ENCODE measurements at regions not wholly inside any gene's neighbourhood (a gene's known extent, or its start where the extent isn't known, plus 50 kb on each side); places are given as distances from the start of the nearest gene placed in this dataset.

- no peak overlapping the region for H3K4me3 Mint-ChIP-seq
- POLR2A ChIA-PET = no interaction called here
- CTCF ChIA-PET = no interaction called here
- peaks cover 4% of the 10 kb centered on the region for H3K27me3 Mint-ChIP-seq
- no peaks in the 10 kb centered on the region for H3K4me1 Mint-ChIP-seq
- no peaks in the 10 kb centered on the region for H3K9me3 Mint-ChIP-seq
- no peak overlapping the region for H3K27ac Mint-ChIP-seq
- H3K36me3 Mint-ChIP-seq (ENCODE audit: low read depth) = no peaks in the 10 kb centered on the region
- no peak for TF ChIP-seq CTCF (IDR thresholded peaks at IDR 0.05)
- DNase-seq = no peak
- ATAC-seq (ENCODE audit: low read depth) = no peak
- intact Hi-C loops (cut with micrococcal nuclease) = no loop called here
These were observed 64.3 kb upstream of the ZNF32 start for GRCh38 chr10:43712821-43713584.

- peaks cover 4% of the 10 kb centered on the region for H3K27me3 Mint-ChIP-seq
- H3K4me1 Mint-ChIP-seq = no peaks in the 10 kb centered on the region
- CTCF ChIA-PET = no interaction called here
- POLR2A ChIA-PET = no interaction called here
- no peak for TF ChIP-seq CTCF (IDR thresholded peaks at IDR 0.05)
- intact Hi-C loops (cut with micrococcal nuclease) = no loop called here
- peaks cover 2% of the 10 kb centered on the region for H3K9me3 Mint-ChIP-seq
- H3K4me3 Mint-ChIP-seq = no peak overlapping the region
- ATAC-seq (ENCODE audit: low read depth) = no peak
- H3K27ac Mint-ChIP-seq = no peak overlapping the region
- no peaks in the 10 kb centered on the region for H3K36me3 Mint-ChIP-seq (ENCODE audit: low read depth)
- DNase-seq = no peak
These were observed 62.2 kb upstream of the ZNF32 start for GRCh38 chr10:43710772-43711471.

- Mint-ChIP-seq H3K27me3 (peaks cover 2% of the 10 kb centered on the region), H3K36me3 (ENCODE audit: low read depth) (no peaks in the 10 kb centered on the region), H3K4me1 (no peaks in the 10 kb centered on the region), H3K4me3 (no peak overlapping the region), H3K9me3 (peaks cover 2% of the 10 kb centered on the region), H3K27ac (no peak overlapping the region)
- intact Hi-C loops (cut with micrococcal nuclease) = no loop called here
- TF ChIP-seq CTCF (IDR thresholded peaks at IDR 0.05) = no peak
- CTCF ChIA-PET = no interaction called here
- no peak for DNase-seq
- no peak for ATAC-seq (ENCODE audit: low read depth)
- POLR2A ChIA-PET = no interaction called here
These were observed 59.6 kb upstream of the ZNF32 start for GRCh38 chr10:43708262-43708661.

GRCh38 chr10:43707770-43708169 is 59.1 kb upstream of the ZNF32 start:
- ChIA-PET POLR2A (no interaction called here), CTCF (no interaction called here)
- DNase-seq = no peak
- TF ChIP-seq CTCF (IDR thresholded peaks at IDR 0.05) = no peak
- H3K4me1 Mint-ChIP-seq = no peaks in the 10 kb centered on the region
- intact Hi-C loops (cut with micrococcal nuclease) = no loop called here
- H3K27me3 Mint-ChIP-seq = peaks cover under 1% of the 10 kb centered on the region
- H3K4me3 Mint-ChIP-seq = no peak overlapping the region
- no peaks in the 10 kb centered on the region for H3K36me3 Mint-ChIP-seq (ENCODE audit: low read depth)
- no peak overlapping the region for H3K27ac Mint-ChIP-seq
- peaks cover 2% of the 10 kb centered on the region for H3K9me3 Mint-ChIP-seq
- ATAC-seq (ENCODE audit: low read depth) = no peak

GRCh38 chr10:43706166-43706565 is 57.5 kb upstream of the ZNF32 start:
- Mint-ChIP-seq H3K36me3 (ENCODE audit: low read depth) (no peaks in the 10 kb centered on the region), H3K27me3 (no peaks in the 10 kb centered on the region), H3K4me3 (no peak overlapping the region), H3K27ac (no peak overlapping the region), H3K4me1 (no peaks in the 10 kb centered on the region), H3K9me3 (peaks cover 2% of the 10 kb centered on the region)
- ChIA-PET CTCF (no interaction called here), POLR2A (no interaction called here)
- DNase-seq (no peak), ATAC-seq (ENCODE audit: low read depth) (no peak)
- intact Hi-C loops (cut with micrococcal nuclease) = no loop called here
- no peak for TF ChIP-seq CTCF (IDR thresholded peaks at IDR 0.05)
